Endodermal cell (in vitro differentiated cells): ENCODE measurements at regions not wholly inside any gene's neighbourhood (a gene's known extent, or its start where the extent isn't known, plus 50 kb on each side); places are given as distances from the start of the nearest gene placed in this dataset.

Source experiments
- DNase-seq: peaks from one replicate; pipeline ENCODE4 v3.0.0-alpha.2; 2017
- H3K27ac ChIP-seq: 2 replicates; pipeline ENCODE4 v1.5.1; 2013; ENCODE audit warnings: mild to moderate bottlenecking, low read depth, low read length, moderate library complexity
- H3K27me3 ChIP-seq: 2 replicates; pipeline ENCODE4 v1.6.1; 2013; ENCODE audit warnings: mild to moderate bottlenecking, low read length, moderate library complexity; ENCODE audit not compliant: insufficient read depth, control insufficient read depth, poor library complexity, severe bottlenecking
- H3K36me3 ChIP-seq: 2 replicates; pipeline ENCODE4 v1.7.0; 2013; ENCODE audit warnings: mild to moderate bottlenecking, low read length, moderate library complexity; ENCODE audit not compliant: control insufficient read depth, insufficient read depth
- H3K4me1 ChIP-seq: one replicate; pipeline ENCODE4 v1.7.0; 2013; ENCODE audit warnings: low read length; ENCODE audit not compliant: control insufficient read depth, insufficient read depth
- H3K4me3 ChIP-seq: 2 replicates; pipeline ENCODE4 v1.5.1; 2013; ENCODE audit warnings: mild to moderate bottlenecking, low read length, moderate library complexity
- H3K9ac ChIP-seq: 2 replicates; pipeline ENCODE4 v1.6.1; 2013; ENCODE audit warnings: mild to moderate bottlenecking, low read length, moderate library complexity; ENCODE audit not compliant: poor library complexity, severe bottlenecking; ENCODE audit errors: extremely low read depth
- H3K9me3 ChIP-seq: 2 replicates; pipeline ENCODE4 v1.6.1; 2013; ENCODE audit warnings: mild to moderate bottlenecking, low read length, moderate library complexity; ENCODE audit not compliant: control insufficient read depth
- H3K27ac Mint-ChIP-seq: 2 replicates; pipeline ENCODE4 v1.8.0; 2020; ENCODE audit warnings: mixed read lengths
- H3K27me3 Mint-ChIP-seq: 2 replicates; pipeline ENCODE4 v1.8.0; 2021; ENCODE audit warnings: mild to moderate bottlenecking, mixed read lengths; ENCODE audit not compliant: insufficient read depth
- H3K36me3 Mint-ChIP-seq: 2 replicates; pipeline ENCODE4 v1.8.0; 2020; ENCODE audit warnings: low read depth, mixed read lengths
- H3K4me1 Mint-ChIP-seq: 2 replicates; pipeline ENCODE4 v1.8.0; 2020; ENCODE audit warnings: mixed read lengths
- H3K4me3 Mint-ChIP-seq: 2 replicates; pipeline ENCODE4 v1.8.0; 2020; ENCODE audit warnings: mild to moderate bottlenecking, moderate library complexity, mixed read lengths
- H3K9me3 Mint-ChIP-seq: 2 replicates; pipeline ENCODE4 v1.8.0; 2020; ENCODE audit warnings: mild to moderate bottlenecking, mixed read lengths
- CTCF ChIP-seq: fragments of 200-600 bp; sonication (generic); conservative IDR thresholded peaks from 2 replicates; pipeline ENCODE4 v1.5.0; 2021; ENCODE audit warnings: antibody characterized with exemption, mild to moderate bottlenecking
- WGBS, 2 experiments: methylation state at CpG; one replicate each; pipeline versions ENCODE4 v1.1.5 to v1.1.7; 2013; ENCODE audit warnings: missing lambda C conversion rate in 2 of 2, mixed read lengths in 1 of 2; ENCODE audit not compliant: insufficient coverage in 1 of 2, insufficient read length in 1 of 2; 5-methylcytosine and 5-hydroxymethylcytosine counted together

- 93 to 96% methylated on average over 3 to 4 of the region's 4 CpGs for WGBS, 2 experiments
- H3K4me1 ChIP-seq: peaks cover 14% of the 10 kb centered on the region
- Mint-ChIP-seq H3K4me1 (peaks cover 24% of the 10 kb centered on the region), H3K27me3 (no peaks in the 10 kb centered on the region), H3K4me3 (no peak overlapping the region), H3K36me3 (peaks cover 8% of the 10 kb centered on the region), H3K9me3 (peaks cover 23% of the 10 kb centered on the region), H3K27ac (no peak overlapping the region)
- H3K27me3 ChIP-seq: no peaks in the 10 kb centered on the region
- no peak overlapping the region for H3K27ac ChIP-seq
- H3K36me3 ChIP-seq: no peaks in the 10 kb centered on the region
- no peak overlapping the region for H3K4me3 ChIP-seq
- no peak for TF ChIP-seq CTCF
- DNase-seq: no peak
- no peak overlapping the region for H3K9ac ChIP-seq
- H3K9me3 ChIP-seq: peaks cover 15% of the 10 kb centered on the region
Measured at GRCh38 chr6:166041277-166041676, 126.4 kb downstream of the TBXT start.

GRCh38 chr6:166040292-166040691, 127.4 kb downstream of the TBXT start:
- H3K9me3 ChIP-seq: peaks cover 15% of the 10 kb centered on the region
- DNase-seq: no peak
- H3K4me3 Mint-ChIP-seq: no peak overlapping the region
- H3K27ac Mint-ChIP-seq: peak overlapping the region; percentile 29
- 20 to 43% methylated on average over 1 to 4 of the region's 4 CpGs for WGBS, 2 experiments
- peaks cover 23% of the 10 kb centered on the region for H3K9me3 Mint-ChIP-seq
- peak overlapping the region; percentile 32 for H3K4me3 ChIP-seq
- peaks cover 14% of the 10 kb centered on the region for H3K4me1 ChIP-seq
- no peaks in the 10 kb centered on the region for H3K36me3 ChIP-seq
- no peak overlapping the region for H3K9ac ChIP-seq
- no peaks in the 10 kb centered on the region for H3K27me3 ChIP-seq
- peaks cover 24% of the 10 kb centered on the region for H3K4me1 Mint-ChIP-seq
- no peaks in the 10 kb centered on the region for H3K27me3 Mint-ChIP-seq
- TF ChIP-seq CTCF: no peak
- peaks cover 8% of the 10 kb centered on the region for H3K36me3 Mint-ChIP-seq
- H3K27ac ChIP-seq: no peak overlapping the region

GRCh38 chr6:166036316-166037095, 131.1 kb downstream of the TBXT start:
- H3K4me1 ChIP-seq: peaks cover 11% of the 10 kb centered on the region
- H3K36me3 ChIP-seq: no peaks in the 10 kb centered on the region
- Mint-ChIP-seq H3K9me3 (peaks cover 23% of the 10 kb centered on the region), H3K27me3 (no peaks in the 10 kb centered on the region), H3K36me3 (peaks cover 8% of the 10 kb centered on the region), H3K4me3 (no peak overlapping the region), H3K27ac (no peak overlapping the region), H3K4me1 (peaks cover 29% of the 10 kb centered on the region)
- TF ChIP-seq CTCF: no peak
- H3K27ac ChIP-seq: no peak overlapping the region
- no peak overlapping the region for H3K9ac ChIP-seq
- DNase-seq: no peak
- H3K9me3 ChIP-seq: peaks cover 15% of the 10 kb centered on the region
- WGBS, 2 experiments: 92 to 100% methylated on average over 4 to 6 of the region's 7 CpGs
- no peaks in the 10 kb centered on the region for H3K27me3 ChIP-seq
- H3K4me3 ChIP-seq: no peak overlapping the region
